ENCODE measurements at regions not wholly inside any gene's neighbourhood (a gene's known extent, or its start where the extent isn't known, plus 50 kb on each side); places are given as distances from the start of the nearest gene placed in this dataset.

DNA sequence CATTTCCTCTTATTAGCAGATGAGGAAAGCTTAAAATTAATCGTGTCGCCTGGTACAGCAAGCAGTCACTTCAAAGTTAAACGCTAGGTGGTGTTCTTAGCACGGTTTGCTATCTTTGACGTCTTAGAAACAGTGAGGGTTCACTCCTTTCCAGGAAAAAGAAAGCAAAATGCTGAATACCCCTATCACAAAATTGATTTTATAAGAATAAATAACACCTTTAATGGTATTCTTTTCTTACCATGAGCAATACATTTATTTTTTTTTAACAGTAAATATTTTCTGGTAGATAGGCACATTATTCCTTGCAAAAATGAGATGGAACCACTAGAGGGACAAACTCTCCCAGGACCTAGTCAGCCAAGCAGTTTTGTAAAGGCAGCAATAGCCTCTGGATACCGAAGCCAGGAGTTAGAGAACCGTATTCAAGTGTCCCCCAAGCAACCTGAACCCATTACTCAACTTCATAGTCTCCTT is 153.9 kb downstream of the KDR start:
- no peak for FAIRE-seq
- DNase-seq (ENCODE audit: insufficient read length, low spot score): no peak
- TF ChIP-seq POU2F2 (IDR thresholded peaks at IDR 0.05; ENCODE audit: low read depth, low read length): no peak
- TF ChIP-seq SPI1 (IDR thresholded peaks at IDR 0.05; ENCODE audit: low read depth, low read length): 0 out of 2 replicates have a peak, but pooled peaks have one; percentile 15

DNA sequence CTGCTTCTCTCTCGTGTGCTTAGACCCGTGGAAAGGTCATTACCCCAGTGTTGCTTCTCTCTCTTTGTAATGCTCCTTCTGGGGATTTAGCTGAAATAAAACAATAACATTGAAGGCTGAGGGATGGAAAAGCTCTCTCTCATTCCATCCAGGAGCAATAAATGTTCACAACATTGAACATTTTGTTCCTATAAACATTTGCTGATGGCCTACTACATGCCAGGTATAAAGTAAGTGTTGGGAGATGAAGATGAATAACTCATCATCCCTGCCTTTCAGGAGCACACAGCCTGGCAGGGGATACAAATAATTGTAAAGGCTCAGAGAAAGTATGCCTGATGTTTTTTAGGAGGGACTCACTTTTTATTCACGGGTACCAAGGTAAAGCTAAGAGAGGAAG is 158.1 kb downstream of the KDR start:
- FAIRE-seq (no peak), DNase-seq (ENCODE audit: insufficient read length, low spot score) (no peak)
- no peak for TF ChIP-seq POU2F2 (IDR thresholded peaks at IDR 0.05; ENCODE audit: low read depth, low read length)

DNA sequence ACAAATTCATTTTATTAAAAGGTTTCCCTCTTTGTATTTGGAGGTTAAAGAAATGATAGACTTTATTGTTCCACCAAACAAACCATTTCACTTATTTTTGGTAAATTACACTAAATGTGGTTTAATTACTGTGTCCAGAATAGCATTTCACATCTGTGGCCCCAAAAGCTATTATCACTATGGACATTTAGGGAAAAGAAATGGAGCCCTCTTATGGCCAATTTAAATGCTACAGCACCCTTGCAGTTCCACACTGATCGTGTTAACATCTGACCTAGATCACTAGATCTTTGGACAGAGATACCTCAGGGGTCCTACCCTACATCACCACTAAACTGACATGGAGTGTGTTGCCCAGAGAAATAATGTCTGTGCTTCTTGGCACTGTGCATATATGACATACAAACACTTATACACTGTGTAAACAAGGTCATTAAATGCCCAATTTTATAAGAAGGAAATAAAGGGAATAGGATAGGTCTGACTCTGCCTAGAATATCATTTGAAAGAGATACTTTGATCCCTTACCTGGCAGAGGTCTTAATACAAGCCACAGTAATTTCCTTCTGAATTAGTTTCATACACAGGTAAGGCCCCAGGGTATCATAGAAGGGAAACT is 163.9 kb downstream of the KDR start:
- DNase-seq (ENCODE audit: insufficient read length, low spot score): no peak
- TF ChIP-seq TAF1 (IDR thresholded peaks at IDR 0.05; ENCODE audit: low read depth, low read length) (no peak), PAX5 (IDR thresholded peaks at IDR 0.05; ENCODE audit: insufficient read depth, low read length, severe bottlenecking) (no peak), POU2F2 (IDR thresholded peaks at IDR 0.05; ENCODE audit: low read depth, low read length) (no peak), SPI1 (IDR thresholded peaks at IDR 0.05; ENCODE audit: low read depth, low read length) (no peak), POLR2AphosphoS5 (IDR thresholded peaks at IDR 0.05; ENCODE audit: low read depth, low read length) (no peak), POLR2A (IDR thresholded peaks at IDR 0.05; ENCODE audit: low read depth, low read length) (no peak)
- FAIRE-seq: no peak

DNA sequence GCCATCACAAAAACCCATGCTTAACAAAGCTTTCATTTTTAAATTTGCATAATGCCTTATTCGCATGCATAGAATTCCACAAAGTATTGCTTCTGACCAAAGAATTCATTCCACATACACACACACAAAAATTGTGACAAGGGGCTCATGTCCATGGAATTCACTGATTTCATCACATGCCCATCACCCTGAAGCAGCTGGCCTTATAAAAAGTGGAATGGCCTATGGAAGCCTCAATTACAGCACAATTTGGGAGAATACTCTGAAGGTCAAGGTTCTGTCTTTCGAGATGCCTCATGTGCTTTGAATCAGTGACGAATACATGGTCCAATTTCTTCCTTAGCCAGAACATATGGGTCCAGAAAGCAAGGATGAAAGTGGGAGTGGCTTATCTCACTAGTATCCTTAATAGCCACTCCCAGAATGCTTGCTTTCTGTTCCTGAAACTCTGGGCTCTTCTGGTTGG is 165.7 kb downstream of the KDR start:
- FAIRE-seq (no peak), DNase-seq (ENCODE audit: insufficient read length, low spot score) (no peak)
- no peak for TF ChIP-seq PAX5 (IDR thresholded peaks at IDR 0.05; ENCODE audit: insufficient read depth, low read length, severe bottlenecking)
- no peak for TF ChIP-seq POU2F2 (IDR thresholded peaks at IDR 0.05; ENCODE audit: low read depth, low read length)
- no peak for TF ChIP-seq POLR2AphosphoS5 (IDR thresholded peaks at IDR 0.05; ENCODE audit: low read depth, low read length)
- TF ChIP-seq POLR2A (IDR thresholded peaks at IDR 0.05; ENCODE audit: low read depth, low read length): no peak
- TF ChIP-seq TAF1 (IDR thresholded peaks at IDR 0.05; ENCODE audit: low read depth, low read length): no peak
- TF ChIP-seq SPI1 (IDR thresholded peaks at IDR 0.05; ENCODE audit: low read depth, low read length): no peak

DNA sequence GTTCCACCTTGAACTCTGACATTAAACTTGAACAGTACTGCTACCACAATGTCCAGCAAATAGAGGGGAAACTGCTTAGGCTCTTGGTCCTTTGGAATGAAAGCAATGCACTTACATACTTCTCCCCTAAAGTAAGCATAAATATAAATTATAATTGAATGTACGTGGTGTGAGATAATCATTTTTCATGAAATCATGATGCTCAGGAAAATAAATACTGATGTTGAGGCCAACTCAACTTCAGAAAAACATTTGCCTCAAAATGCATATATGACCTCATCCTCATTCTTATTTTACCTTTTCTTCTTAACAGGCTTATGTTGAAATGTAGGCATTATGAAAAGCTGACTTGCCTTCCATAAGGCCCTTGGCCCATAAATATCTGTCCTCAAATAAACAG is 166.3 kb downstream of the KDR start:
- FAIRE-seq (no peak), DNase-seq (ENCODE audit: insufficient read length, low spot score) (no peak)
- TF ChIP-seq POLR2AphosphoS5 (IDR thresholded peaks at IDR 0.05; ENCODE audit: low read depth, low read length) (no peak), PAX5 (IDR thresholded peaks at IDR 0.05; ENCODE audit: insufficient read depth, low read length, severe bottlenecking) (no peak), POU2F2 (IDR thresholded peaks at IDR 0.05; ENCODE audit: low read depth, low read length) (no peak), POLR2A (IDR thresholded peaks at IDR 0.05; ENCODE audit: low read depth, low read length) (no peak), TAF1 (IDR thresholded peaks at IDR 0.05; ENCODE audit: low read depth, low read length) (no peak), SPI1 (IDR thresholded peaks at IDR 0.05; ENCODE audit: low read depth, low read length) (no peak)

DNA sequence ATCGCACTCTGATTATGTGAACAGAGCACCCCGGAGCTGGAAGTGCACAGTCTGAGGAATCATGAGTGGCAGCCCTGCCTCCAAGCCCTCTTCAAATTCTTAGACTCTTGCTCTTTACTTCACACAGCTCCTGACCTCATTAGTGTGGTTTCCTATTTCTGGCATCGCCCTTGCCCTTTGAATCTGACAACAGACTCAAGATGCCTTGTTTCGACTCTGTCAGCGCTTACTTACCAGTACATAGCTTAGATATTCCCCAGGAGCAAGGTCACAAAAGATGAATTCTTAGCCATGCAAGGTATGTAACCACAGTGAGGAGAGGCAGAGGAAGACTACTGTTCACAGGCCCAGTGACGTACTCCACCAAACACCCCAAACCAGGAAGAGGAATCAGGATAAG is 167.2 kb downstream of the KDR start:
- FAIRE-seq: no peak
- DNase-seq (ENCODE audit: insufficient read length, low spot score): no peak
- TF ChIP-seq TAF1 (IDR thresholded peaks at IDR 0.05; ENCODE audit: low read depth, low read length) (no peak), POLR2A (IDR thresholded peaks at IDR 0.05; ENCODE audit: low read depth, low read length) (no peak), POLR2AphosphoS5 (IDR thresholded peaks at IDR 0.05; ENCODE audit: low read depth, low read length) (no peak), PAX5 (IDR thresholded peaks at IDR 0.05; ENCODE audit: insufficient read depth, low read length, severe bottlenecking) (no peak), SPI1 (IDR thresholded peaks at IDR 0.05; ENCODE audit: low read depth, low read length) (no peak), POU2F2 (IDR thresholded peaks at IDR 0.05; ENCODE audit: low read depth, low read length) (no peak)

DNA sequence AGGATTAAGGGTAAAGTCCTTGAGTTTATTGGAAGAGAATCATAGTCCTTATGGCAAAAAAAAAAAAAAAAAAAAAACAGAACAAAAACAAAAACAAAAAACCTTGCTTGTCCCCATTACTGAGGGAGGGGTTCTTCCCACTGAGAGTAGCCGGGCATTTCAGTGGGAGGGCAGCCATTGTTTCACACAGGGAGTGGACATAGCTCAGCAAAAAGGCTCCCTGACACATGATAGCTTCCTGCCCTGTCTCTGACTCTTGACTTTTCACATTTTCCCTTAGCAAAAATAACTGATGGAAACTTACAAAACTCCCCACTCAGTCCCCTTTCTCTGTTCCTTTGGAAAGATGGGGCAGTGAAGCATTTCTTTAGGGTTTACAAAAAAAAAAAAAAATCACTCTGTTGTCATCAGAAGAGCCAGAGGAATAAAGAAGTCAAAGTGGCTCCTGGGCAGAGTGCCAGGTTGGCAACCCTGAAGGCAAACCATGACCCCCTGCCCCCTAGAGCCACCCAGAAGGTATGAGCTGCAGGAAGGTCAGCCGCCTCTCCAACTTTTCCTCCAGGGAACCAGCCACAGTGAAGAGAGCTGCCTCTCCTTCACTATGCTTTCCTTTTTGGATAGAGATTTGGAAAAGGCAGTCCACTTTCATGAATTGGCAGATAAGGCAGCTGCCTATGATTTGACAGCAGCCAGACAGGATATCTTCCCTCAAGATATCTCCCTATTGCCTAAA is 170.6 kb downstream of the KDR start:
- TF ChIP-seq SPI1 (IDR thresholded peaks at IDR 0.05; ENCODE audit: low read depth, low read length) (no peak), POU2F2 (IDR thresholded peaks at IDR 0.05; ENCODE audit: low read depth, low read length) (no peak)
- FAIRE-seq (no peak), DNase-seq (ENCODE audit: insufficient read length, low spot score) (no peak)

DNA sequence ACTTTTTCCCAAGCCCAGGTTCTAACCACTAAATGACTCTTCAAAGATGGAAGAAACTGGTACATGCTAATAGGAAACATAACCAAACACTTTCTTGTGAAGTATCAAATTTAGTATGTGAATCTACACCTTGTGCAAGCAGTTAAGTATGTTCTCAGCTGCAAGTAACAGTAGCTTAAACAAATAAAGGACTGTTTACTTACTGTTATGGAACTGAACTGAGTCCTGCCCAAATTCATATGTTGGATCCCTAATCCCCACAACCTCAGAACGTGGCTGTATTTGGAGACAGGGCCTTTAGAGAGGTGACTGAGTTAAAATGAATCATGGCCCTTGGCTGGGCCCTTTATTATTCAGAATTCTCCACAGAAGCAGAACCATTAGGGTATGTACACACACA is 178.7 kb downstream of the KDR start:
- DNase-seq (ENCODE audit: insufficient read length, low spot score): no peak
- FAIRE-seq: no peak
- TF ChIP-seq SPI1 (IDR thresholded peaks at IDR 0.05; ENCODE audit: low read depth, low read length) (no peak), POLR2AphosphoS5 (IDR thresholded peaks at IDR 0.05; ENCODE audit: low read depth, low read length) (no peak), PAX5 (IDR thresholded peaks at IDR 0.05; ENCODE audit: insufficient read depth, low read length, severe bottlenecking) (no peak), TAF1 (IDR thresholded peaks at IDR 0.05; ENCODE audit: low read depth, low read length) (no peak), POLR2A (IDR thresholded peaks at IDR 0.05; ENCODE audit: low read depth, low read length) (no peak), POU2F2 (IDR thresholded peaks at IDR 0.05; ENCODE audit: low read depth, low read length) (no peak)

DNA sequence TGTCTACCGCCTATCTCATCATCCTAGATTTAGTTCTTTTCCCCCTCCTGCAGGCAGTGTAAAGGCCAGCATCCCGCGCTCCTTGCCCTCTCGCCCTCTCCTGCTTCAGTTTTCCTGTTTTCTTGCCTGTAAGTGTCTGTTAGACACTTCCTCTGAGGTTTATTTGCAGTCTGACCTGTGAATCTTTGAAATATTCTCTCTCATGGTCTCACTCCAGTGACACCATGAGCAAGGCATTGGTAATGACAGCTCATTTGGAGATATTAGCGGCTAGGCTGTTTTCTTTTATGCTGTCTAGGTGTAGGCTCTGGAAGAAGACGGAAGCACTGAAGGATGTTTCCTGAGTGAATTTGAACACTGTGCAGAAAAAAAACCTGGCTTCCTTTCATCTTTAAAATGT is 179.6 kb downstream of the KDR start:
- TF ChIP-seq TAF1 (IDR thresholded peaks at IDR 0.05; ENCODE audit: low read depth, low read length) (no peak), PAX5 (IDR thresholded peaks at IDR 0.05; ENCODE audit: insufficient read depth, low read length, severe bottlenecking) (no peak), POLR2AphosphoS5 (IDR thresholded peaks at IDR 0.05; ENCODE audit: low read depth, low read length) (no peak), POLR2A (IDR thresholded peaks at IDR 0.05; ENCODE audit: low read depth, low read length) (no peak)
- DNase-seq (ENCODE audit: insufficient read length, low spot score) (no peak), FAIRE-seq (no peak)

DNA sequence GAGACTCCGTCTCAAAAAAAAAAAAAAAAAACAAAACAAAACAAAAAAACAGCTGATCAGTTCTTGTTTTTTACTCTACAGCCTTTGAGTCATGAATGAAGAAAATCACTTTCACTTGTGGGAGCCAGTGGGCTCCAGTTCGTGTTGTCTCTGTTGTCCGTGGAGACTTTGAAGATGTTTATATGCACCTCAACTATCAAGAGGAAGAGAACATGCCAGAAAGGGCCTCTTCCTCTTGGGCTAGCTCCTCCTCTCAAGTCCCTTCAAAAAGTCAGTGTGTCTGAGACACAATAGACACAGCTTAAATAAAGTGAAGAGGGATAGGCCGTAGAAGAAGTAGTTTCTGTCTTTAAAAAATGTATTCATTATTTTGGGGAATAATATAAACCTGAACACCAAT is 182.7 kb downstream of the KDR start:
- no peak for FAIRE-seq
- DNase-seq (ENCODE audit: insufficient read length, low spot score): no peak
- no peak for TF ChIP-seq SPI1 (IDR thresholded peaks at IDR 0.05; ENCODE audit: low read depth, low read length)
- TF ChIP-seq POU2F2 (IDR thresholded peaks at IDR 0.05; ENCODE audit: low read depth, low read length): no peak
- TF ChIP-seq POLR2AphosphoS5 (IDR thresholded peaks at IDR 0.05; ENCODE audit: low read depth, low read length): no peak
- no peak for TF ChIP-seq TAF1 (IDR thresholded peaks at IDR 0.05; ENCODE audit: low read depth, low read length)
- TF ChIP-seq POLR2A (IDR thresholded peaks at IDR 0.05; ENCODE audit: low read depth, low read length): no peak
- no peak for TF ChIP-seq PAX5 (IDR thresholded peaks at IDR 0.05; ENCODE audit: insufficient read depth, low read length, severe bottlenecking)
